ENCODE measurements at regions not wholly inside any gene's neighbourhood (a gene's known extent, or its start where the extent isn't known, plus 50 kb on each side); places are given as distances from the start of the nearest gene placed in this dataset.

- ChIA-PET POLR2A (no interaction called here), CTCF (interaction anchor here (0.8 to 0.9 kb wide), 2 partner anchors 11 to 364 kb away, joined by 3 read pairs; no protein-coding TSS in a partner anchor)
- no peak for DNase-seq (ENCODE audit: extremely low spot score)
- no peak for TF ChIP-seq CTCF (IDR thresholded peaks at IDR 0.05; ENCODE audit: control extremely low read depth, extremely low read depth, low read depth, missing control alignments)
Observed at GRCh38 chr4:175139205-175139604, 221.0 kb downstream of the ADAM29 start.

DNA sequence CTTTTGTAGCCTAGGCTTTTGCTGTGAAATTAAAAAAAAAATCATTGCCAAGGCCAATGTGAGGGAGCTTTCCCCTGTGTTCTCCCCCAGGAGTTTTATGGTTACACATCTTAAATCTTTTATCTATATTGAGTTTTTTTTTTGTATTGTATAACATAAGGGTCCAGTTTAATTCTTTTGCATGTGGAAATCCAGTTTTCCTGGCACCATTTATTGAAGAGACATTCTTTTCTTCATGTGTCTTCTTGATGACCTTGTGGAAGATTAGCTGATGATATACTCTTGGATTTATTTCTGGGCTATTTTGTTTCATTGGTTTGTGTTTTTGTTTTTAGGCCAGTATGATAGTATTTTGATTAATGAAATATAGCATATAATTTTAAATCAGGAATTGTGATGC is 225.0 kb downstream of the ADAM29 start:
- POLR2A ChIA-PET: no interaction called here
- DNase-seq (ENCODE audit: extremely low spot score): no peak
- CTCF ChIA-PET: no interaction called here
- TF ChIP-seq CTCF (IDR thresholded peaks at IDR 0.05; ENCODE audit: control extremely low read depth, extremely low read depth, low read depth, missing control alignments): no peak

- TF ChIP-seq CTCF (IDR thresholded peaks at IDR 0.05; ENCODE audit: control extremely low read depth, extremely low read depth, low read depth, missing control alignments): no peak
- no peak for DNase-seq (ENCODE audit: extremely low spot score)
- ChIA-PET POLR2A (no interaction called here), CTCF (interaction anchor here (1.4 kb wide), 1 partner anchor 14 kb away, joined by 3 read pairs; no protein-coding TSS in a partner anchor)
Observed at GRCh38 chr4:175146799-175147198, 228.6 kb downstream of the ADAM29 start.

GRCh38 chr4:175147233-175147632 is 229.1 kb downstream of the ADAM29 start:
- ChIA-PET CTCF (interaction anchor here (1.4 kb wide), 1 partner anchor 14 kb away, joined by 3 read pairs; no protein-coding TSS in a partner anchor), POLR2A (no interaction called here)
- DNase-seq (ENCODE audit: extremely low spot score): no peak
- no peak for TF ChIP-seq CTCF (IDR thresholded peaks at IDR 0.05; ENCODE audit: control extremely low read depth, extremely low read depth, low read depth, missing control alignments)

DNA sequence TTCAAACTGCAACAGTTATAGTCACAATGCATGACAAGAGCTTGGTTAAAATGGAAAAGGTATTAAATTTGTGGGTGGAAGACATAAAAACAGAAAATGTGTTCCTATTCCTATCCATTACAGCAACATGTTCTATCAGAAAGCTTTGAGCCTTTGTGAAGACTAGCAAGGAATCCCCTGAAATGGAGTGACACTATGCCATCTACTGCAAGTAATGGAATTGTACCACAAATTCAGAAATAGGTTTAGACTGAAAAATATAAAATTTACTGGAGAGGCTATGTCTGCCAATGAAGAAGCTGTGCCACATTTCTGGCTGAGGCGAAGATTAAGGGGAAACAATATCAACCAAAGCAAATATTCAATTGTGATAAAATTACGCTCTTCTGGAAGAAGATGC is 247.9 kb downstream of the ADAM29 start:
- TF ChIP-seq CTCF (IDR thresholded peaks at IDR 0.05; ENCODE audit: control extremely low read depth, extremely low read depth, low read depth, missing control alignments): no peak
- CTCF ChIA-PET: no interaction called here
- no peak for DNase-seq (ENCODE audit: extremely low spot score)
- POLR2A ChIA-PET: no interaction called here

GRCh38 chr4:175176710-175177109 is 258.6 kb downstream of the ADAM29 start:
- DNase-seq (ENCODE audit: extremely low spot score): no peak
- no peak for TF ChIP-seq CTCF (IDR thresholded peaks at IDR 0.05; ENCODE audit: control extremely low read depth, extremely low read depth, low read depth, missing control alignments)
- CTCF ChIA-PET: no interaction called here
- POLR2A ChIA-PET: no interaction called here

DNA sequence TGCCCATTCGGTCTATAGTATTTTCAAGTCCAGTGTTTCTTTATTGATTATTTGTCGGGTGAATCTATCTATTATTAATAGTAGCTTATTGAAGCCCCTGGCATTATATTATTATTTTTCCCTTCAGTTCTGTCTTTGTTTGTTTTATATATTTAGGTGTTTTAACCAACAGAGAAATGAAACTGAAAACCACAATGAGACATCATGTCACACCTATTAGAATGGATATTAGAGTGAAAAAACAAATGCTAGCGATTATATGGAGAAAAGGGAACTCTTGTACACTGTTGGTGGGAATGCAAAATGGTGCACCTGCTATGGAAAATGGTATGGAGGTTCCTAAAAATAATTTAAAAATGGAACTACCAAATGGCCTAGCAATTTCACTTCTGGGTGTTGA is 272.5 kb downstream of the ADAM29 start:
- no peak for TF ChIP-seq CTCF (IDR thresholded peaks at IDR 0.05; ENCODE audit: control extremely low read depth, extremely low read depth, low read depth, missing control alignments)

More for the DNA sequence above, 272.5 kb downstream of the ADAM29 start:
- ChIA-PET CTCF (no interaction called here), POLR2A (no interaction called here)
- DNase-seq (ENCODE audit: extremely low spot score): no peak

Measured in GM10248 (cell line).